Ovary (tissue), 7 donors: ENCODE measurements at regions not wholly inside any gene's neighbourhood (a gene's known extent, or its start where the extent isn't known, plus 50 kb on each side); places are given as distances from the start of the nearest gene placed in this dataset.

Experiments used
- DNase-seq, 5 donors: peaks; one replicate each; pipeline ENCODE4 v3.0.0-alpha.2; 2019 to 2020
- H3K27ac ChIP-seq, 2 donors: fragments of 200-600 bp; one replicate each; pipeline versions ENCODE4 v1.5.1 to v1.8.0; 2019 to 2022
- H3K27me3 ChIP-seq: fragments of 200-600 bp; one replicate; pipeline ENCODE4 v1.8.0; 2022
- H3K36me3 ChIP-seq: fragments of 200-600 bp; sonication (generic); one replicate; pipeline ENCODE4 v1.5.1; 2019
- H3K4me1 ChIP-seq: one replicate; pipeline ENCODE4 v1.8.1; 2013; ENCODE audit warnings: mild to moderate bottlenecking, moderate library complexity; ENCODE audit not compliant: insufficient read depth
- H3K4me3 ChIP-seq: fragments of 200-600 bp; sonication (generic); one replicate; pipeline ENCODE4 v1.5.1; 2017
- H3K9me3 ChIP-seq, 2 donors: fragments of 200-600 bp in 1 of 2; sonication (generic) in 1 of 2; one replicate each; pipeline versions ENCODE4 v1.5.1 to v1.8.1; 2013 to 2019; ENCODE audit warnings: mild to moderate bottlenecking in 1 of 2, moderate library complexity in 1 of 2
- CTCF ChIP-seq, 3 donors: fragments of 450-650 bp in 2 of 3; fragments of 200-600 bp in 1 of 3; IDR thresholded peaks; one replicate each; pipeline versions ENCODE4 v1.5.1 to v1.8.0; 2016 to 2022; ENCODE audit warnings: antibody characterized with exemption in 3 of 3, mild to moderate bottlenecking in 1 of 3
- EP300 ChIP-seq: sonication (generic); formaldehyde crosslinking; IDR thresholded peaks from one replicate; pipeline ENCODE4 v1.6.1; 2017; ENCODE audit warnings: antibody characterized with exemption
- POLR2A ChIP-seq: fragments of 450-650 bp; IDR thresholded peaks from one replicate; pipeline ENCODE4 v1.6.1; 2017; ENCODE audit warnings: antibody characterized with exemption, mild to moderate bottlenecking, moderate library complexity
- WGBS, 3 donors: extraction: QIAGEN DNeasy Blood & Tissue Kit in 1 of 3; methylation state at CpG; one replicate each; pipeline versions ENCODE4 v1.1.5 to v1.1.7; 2013 to 2017; 5-methylcytosine and 5-hydroxymethylcytosine counted together
- intact Hi-C, 4 donors: fragments of 100-400 bp; cut with DNase I; formaldehyde crosslinking; loops; one replicate each; pipeline versions ENCODE4 v1.11.0 to v1.15.1; 2022 to 2023
- donor health status: DM: no; HTN: no; CAD: no; lungs with moderate emphysema.
- donor health status: DM: no; HTN: no; CAD: no.
- donor health status: Bipolar disorder and iron deficiency.
- donor health status: DM: no; HTN: no; CAD: no.
- donor health status: DM: yes; HTN: yes; CAD: no.

- 90 to 93% (median 92%) methylated on average over 12 to 13 of the region's 13 CpGs for WGBS, 3 donors
- TF ChIP-seq POLR2A (no peak), EP300 (no peak), CTCF (IDR thresholded peaks at IDR 0.05) (no peak)
Measured at GRCh38 chr10:110430340-110431273, 67.1 kb upstream of the DUSP5 start.

GRCh38 chr10:110431659-110432058, 66.0 kb upstream of the DUSP5 start:
- Histone ChIP-seq H3K27me3 (no peaks in the 10 kb centered on the region), H3K4me1 (peaks cover 3% of the 10 kb centered on the region), H3K9me3 (no peaks in the 10 kb centered on the region), H3K27ac (no peak overlapping the region), H3K36me3 (no peaks in the 10 kb centered on the region), H3K4me3 (no peak overlapping the region)
- WGBS, 3 donors, result 86 to 89% (median 87%) methylated on average over 7 of the region's 7 CpGs
- DNase-seq, result no peak
- intact Hi-C loops, result no loop called here
- TF ChIP-seq EP300, result no peak
- TF ChIP-seq CTCF (IDR thresholded peaks at IDR 0.05), result no peak
- no peak for TF ChIP-seq POLR2A

More at GRCh38 chr10:110430340-110431273, 67.1 kb upstream of the DUSP5 start:
- no peak for DNase-seq
- intact Hi-C loops, result no loop called here
- Histone ChIP-seq H3K4me1 (peaks cover 4% of the 10 kb centered on the region), H3K27me3 (no peaks in the 10 kb centered on the region), H3K4me3 (no peak overlapping the region), H3K27ac (no peak overlapping the region), H3K36me3 (no peaks in the 10 kb centered on the region), H3K9me3 (no peaks in the 10 kb centered on the region)

- H3K4me3 ChIP-seq, result no peak overlapping the region
- H3K27ac ChIP-seq, result no peak overlapping the region
- H3K36me3 ChIP-seq, result no peaks in the 10 kb centered on the region
- H3K9me3 ChIP-seq, result no peaks in the 10 kb centered on the region
- WGBS, 3 donors, result 86 to 87% (median 86%) methylated on average over 4 of the region's 4 CpGs
- TF ChIP-seq POLR2A (no peak), CTCF (IDR thresholded peaks at IDR 0.05) (no peak), EP300 (no peak)
- intact Hi-C loops, result no loop called here
- no peak for DNase-seq
- no peaks in the 10 kb centered on the region for H3K4me1 ChIP-seq
- no peaks in the 10 kb centered on the region for H3K27me3 ChIP-seq
Measured at GRCh38 chr10:110432084-110432483, 65.6 kb upstream of the DUSP5 start.

- no peaks in the 10 kb centered on the region for H3K4me1 ChIP-seq
- H3K27ac ChIP-seq, result no peak overlapping the region
- H3K4me3 ChIP-seq, result no peak overlapping the region
- TF ChIP-seq EP300 (no peak), POLR2A (no peak), CTCF (IDR thresholded peaks at IDR 0.05) (no peak)
- H3K27me3 ChIP-seq, result no peaks in the 10 kb centered on the region
- intact Hi-C loops, result no loop called here
- 92 to 99% (median 99%) methylated on average over 4 of the region's 4 CpGs for WGBS, 3 donors
- no peaks in the 10 kb centered on the region for H3K36me3 ChIP-seq
- no peak for DNase-seq
- no peaks in the 10 kb centered on the region for H3K9me3 ChIP-seq
Measured at GRCh38 chr10:110432814-110433565, 64.7 kb upstream of the DUSP5 start.
